ENCODE measurements at regions not wholly inside any gene's neighbourhood (a gene's known extent, or its start where the extent isn't known, plus 50 kb on each side); places are given as distances from the start of the nearest gene placed in this dataset.

- TF ChIP-seq CTCF (IDR thresholded peaks at IDR 0.05): no peak
- TF ChIP-seq EP300 (IDR thresholded peaks at IDR 0.05): no peak
Measured at GRCh38 chr17:77543801-77544200, 403.0 kb downstream of the SEC14L1 start.
